SK-N-SH treated with all-trans-retinoic acid at 6 μM for 48 hours (cell line): ENCODE measurements at regions not wholly inside any gene's neighbourhood (a gene's known extent, or its start where the extent isn't known, plus 50 kb on each side); places are given as distances from the start of the nearest gene placed in this dataset.

Experiments
- ARNTL ChIP-seq: fragments of 450-650 bp; formaldehyde crosslinking; IDR thresholded peaks from 2 replicates; pipeline ENCODE4 v1.5.0; 2020; ENCODE audit warnings: low read depth, mild to moderate bottlenecking, moderate library complexity, borderline replicate concordance
- CSDC2 ChIP-seq: fragments of 250-450 bp; sonication (Bioruptor Pico); IDR thresholded peaks from 2 replicates; pipeline ENCODE4 v1.5.0; 2020; ENCODE audit warnings: mild to moderate bottlenecking, moderate library complexity
- OSR1 ChIP-seq: fragments of 250-450 bp; sonication (Bioruptor Pico); IDR thresholded peaks from 2 replicates; pipeline ENCODE4 v1.8.0; 2022; ENCODE audit warnings: moderate library complexity, mild to moderate bottlenecking, inconsistent platforms
- SNAI2 ChIP-seq: fragments of 250-450 bp; sonication (Bioruptor Pico); IDR thresholded peaks from 2 replicates; pipeline ENCODE4 v1.5.0; 2020; ENCODE audit warnings: mild to moderate bottlenecking, moderate library complexity
- ZNF70 ChIP-seq: fragments of 450-650 bp; formaldehyde crosslinking; IDR thresholded peaks from 2 replicates; pipeline ENCODE4 v1.5.0; 2020; ENCODE audit warnings: mild to moderate bottlenecking, moderate library complexity
- TF ChIP-seq, protein P1 (sequence below): fragments of 250-450 bp; sonication (Bioruptor Pico); IDR thresholded peaks from 2 replicates; pipeline ENCODE4 v1.8.0; 2020; ENCODE audit warnings: mild to moderate bottlenecking, moderate library complexity, borderline replicate concordance
- TF ChIP-seq, protein P2 (sequence below): fragments of 250-450 bp; sonication (Bioruptor Pico); IDR thresholded peaks from 2 replicates; pipeline ENCODE4 v1.8.0; 2021; ENCODE audit warnings: low read depth, mild to moderate bottlenecking, moderate library complexity, borderline replicate concordance

DNA sequence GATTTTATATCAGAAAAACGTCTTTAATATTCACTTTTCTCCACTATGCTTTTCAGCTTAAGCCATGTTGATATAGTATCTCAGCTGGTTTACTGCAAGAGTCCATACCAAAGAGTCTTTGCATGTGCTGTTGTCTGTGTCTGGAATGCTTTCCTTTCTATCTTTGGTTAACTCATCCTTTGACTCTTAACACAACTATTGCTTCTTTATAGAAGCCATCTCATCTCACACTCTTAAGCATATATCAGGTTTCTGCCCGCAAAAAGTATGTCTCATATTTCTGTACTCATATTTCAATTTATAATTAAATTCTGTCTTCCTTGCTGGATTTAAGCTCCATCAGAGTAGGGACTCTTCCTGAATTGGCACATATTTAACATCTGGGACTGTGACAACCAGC lies 220.9 kb upstream of the KCNK2 start:
- TF ChIP-seq OSR1 (CRISPR knock-in tag) = no peak
- TF ChIP-seq, protein P1, sequence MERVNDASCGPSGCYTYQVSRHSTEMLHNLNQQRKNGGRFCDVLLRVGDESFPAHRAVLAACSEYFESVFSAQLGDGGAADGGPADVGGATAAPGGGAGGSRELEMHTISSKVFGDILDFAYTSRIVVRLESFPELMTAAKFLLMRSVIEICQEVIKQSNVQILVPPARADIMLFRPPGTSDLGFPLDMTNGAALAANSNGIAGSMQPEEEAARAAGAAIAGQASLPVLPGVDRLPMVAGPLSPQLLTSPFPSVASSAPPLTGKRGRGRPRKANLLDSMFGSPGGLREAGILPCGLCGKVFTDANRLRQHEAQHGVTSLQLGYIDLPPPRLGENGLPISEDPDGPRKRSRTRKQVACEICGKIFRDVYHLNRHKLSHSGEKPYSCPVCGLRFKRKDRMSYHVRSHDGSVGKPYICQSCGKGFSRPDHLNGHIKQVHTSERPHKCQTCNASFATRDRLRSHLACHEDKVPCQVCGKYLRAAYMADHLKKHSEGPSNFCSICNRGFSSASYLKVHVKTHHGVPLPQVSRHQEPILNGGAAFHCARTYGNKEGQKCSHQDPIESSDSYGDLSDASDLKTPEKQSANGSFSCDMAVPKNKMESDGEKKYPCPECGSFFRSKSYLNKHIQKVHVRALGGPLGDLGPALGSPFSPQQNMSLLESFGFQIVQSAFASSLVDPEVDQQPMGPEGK (CRISPR knock-in tag) = no peak
- TF ChIP-seq ZNF70 = no peak
- no peak for TF ChIP-seq CSDC2
- TF ChIP-seq, protein P2, sequence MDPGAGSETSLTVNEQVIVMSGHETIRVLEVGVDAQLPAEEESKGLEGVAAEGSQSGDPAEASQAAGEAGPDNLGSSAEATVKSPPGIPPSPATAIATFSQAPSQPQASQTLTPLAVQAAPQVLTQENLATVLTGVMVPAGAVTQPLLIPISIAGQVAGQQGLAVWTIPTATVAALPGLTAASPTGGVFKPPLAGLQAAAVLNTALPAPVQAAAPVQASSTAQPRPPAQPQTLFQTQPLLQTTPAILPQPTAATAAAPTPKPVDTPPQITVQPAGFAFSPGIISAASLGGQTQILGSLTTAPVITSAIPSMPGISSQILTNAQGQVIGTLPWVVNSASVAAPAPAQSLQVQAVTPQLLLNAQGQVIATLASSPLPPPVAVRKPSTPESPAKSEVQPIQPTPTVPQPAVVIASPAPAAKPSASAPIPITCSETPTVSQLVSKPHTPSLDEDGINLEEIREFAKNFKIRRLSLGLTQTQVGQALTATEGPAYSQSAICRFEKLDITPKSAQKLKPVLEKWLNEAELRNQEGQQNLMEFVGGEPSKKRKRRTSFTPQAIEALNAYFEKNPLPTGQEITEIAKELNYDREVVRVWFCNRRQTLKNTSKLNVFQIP (CRISPR knock-in tag) = no peak
- no peak for TF ChIP-seq SNAI2 (CRISPR knock-in tag)
- TF ChIP-seq ARNTL (CRISPR knock-in tag) = no peak
